Neural cell (in vitro differentiated cells): ENCODE measurements at regions not wholly inside any gene's neighbourhood (a gene's known extent, or its start where the extent isn't known, plus 50 kb on each side); places are given as distances from the start of the nearest gene placed in this dataset.

Experiments used
- H2AFZ ChIP-seq: fragments of 200-600, 300-800 bp; sonication (generic), shearing (Covaris generic); 2 replicates; pipeline ENCODE4 v1.6.0; 2014; ENCODE audit warnings: low read depth, mild to moderate bottlenecking, antibody characterized with exemption, low read length, moderate library complexity
- H3F3A ChIP-seq: fragments of 200-600 bp; shearing (Covaris generic); 2 replicates; pipeline ENCODE4 v1.6.1; 2016; ENCODE audit warnings: mild to moderate bottlenecking, moderate library complexity, mixed read lengths, antibody characterized with exemption, low read length; ENCODE audit not compliant: insufficient read depth, poor library complexity, severe bottlenecking
- H3K27ac ChIP-seq: fragments of 200-600, 300-800 bp; sonication (generic), shearing (Covaris generic); 2 replicates; pipeline ENCODE4 v1.5.1; 2014; ENCODE audit warnings: mild to moderate bottlenecking, low read length, moderate library complexity
- H3K27me3 ChIP-seq: fragments of 300-800, 200-600 bp; sonication (generic), shearing (Covaris generic); 2 replicates; pipeline ENCODE4 v1.6.0; 2014; ENCODE audit warnings: mild to moderate bottlenecking, low read depth, low read length, moderate library complexity; ENCODE audit not compliant: insufficient read depth
- H3K36me3 ChIP-seq: fragments of 300-800, 200-600 bp; sonication (generic), shearing (Covaris generic); 2 replicates; pipeline ENCODE4 v1.5.1; 2014; ENCODE audit warnings: mild to moderate bottlenecking, antibody characterized with exemption, low read length, moderate library complexity; ENCODE audit not compliant: insufficient read depth
- H3K4me2 ChIP-seq: fragments of 300-800, 200-600 bp; sonication (generic), shearing (Covaris generic); 2 replicates; pipeline ENCODE4 v1.6.0; 2014; ENCODE audit warnings: mild to moderate bottlenecking, low read length
- H3K4me3 ChIP-seq: fragments of 300-800, 200-600 bp; sonication (generic), shearing (Covaris generic); 2 replicates; pipeline ENCODE4 v1.5.1; 2014; ENCODE audit warnings: mild to moderate bottlenecking, low read length, moderate library complexity
- H3K79me2 ChIP-seq: fragments of 200-600 bp; shearing (Covaris generic); replicated peaks from 2 replicates; pipeline ENCODE4 v1.6.0; 2014; ENCODE audit warnings: mild to moderate bottlenecking, low read length, moderate library complexity; ENCODE audit not compliant: insufficient read depth
- H3K9ac ChIP-seq: fragments of 300-800, 200-600 bp; sonication (generic), shearing (Covaris generic); 2 replicates; pipeline ENCODE4 v1.6.1; 2016; ENCODE audit warnings: mild to moderate bottlenecking, low read length, mixed read lengths
- H3K9me2 ChIP-seq: fragments of 200-600 bp; shearing (Covaris generic); 2 replicates; pipeline ENCODE4 v1.6.1; 2016; ENCODE audit warnings: mild to moderate bottlenecking, low read length, mixed read lengths; ENCODE audit not compliant: insufficient read depth
- H3K9me3 ChIP-seq: fragments of 200-600, 300-800 bp; sonication (generic), shearing (Covaris generic); 2 replicates; pipeline ENCODE4 v1.6.1; 2016; ENCODE audit warnings: mild to moderate bottlenecking, mixed run types, low read length, moderate library complexity, mixed read lengths
- H4K20me1 ChIP-seq: fragments of 200-600 bp; shearing (Covaris generic); 2 replicates; pipeline ENCODE4 v1.6.1; 2016; ENCODE audit warnings: mild to moderate bottlenecking, mixed run types; ENCODE audit not compliant: insufficient read depth
- CTCF ChIP-seq: fragments of 450-650 bp; IDR thresholded peaks from 2 replicates; pipeline ENCODE4 v1.5.1; 2014; ENCODE audit warnings: antibody characterized with exemption, mild to moderate bottlenecking, moderate library complexity; ENCODE audit not compliant: poor library complexity, severe bottlenecking
- EP300 ChIP-seq: fragments of 450-650 bp; conservative IDR thresholded peaks from 2 replicates; pipeline ENCODE4 v1.6.1; 2014; ENCODE audit warnings: antibody characterized with exemption, mild to moderate bottlenecking, moderate library complexity; ENCODE audit not compliant: poor library complexity, severe bottlenecking
- EZH2 ChIP-seq: fragments of 200-600, 300-800 bp; shearing (Covaris generic), sonication (generic); IDR thresholded peaks from 2 replicates; pipeline ENCODE4 v1.6.1; 2014; ENCODE audit warnings: antibody characterized with exemption, low read length, borderline replicate concordance, mild to moderate bottlenecking; ENCODE audit not compliant: insufficient read depth, poor library complexity, severe bottlenecking
- MXI1 ChIP-seq: fragments of 450-650 bp; conservative IDR thresholded peaks from 2 replicates; pipeline ENCODE4 v1.6.1; 2014; ENCODE audit warnings: antibody characterized with exemption, mild to moderate bottlenecking; ENCODE audit not compliant: poor library complexity, severe bottlenecking
- POLR2AphosphoS5 ChIP-seq: IDR thresholded peaks from 2 replicates; pipeline ENCODE4 v1.6.1; 2012
- RAD21 ChIP-seq: fragments of 450-650 bp; conservative IDR thresholded peaks from 2 replicates; pipeline ENCODE4 v1.6.1; 2014; ENCODE audit warnings: antibody characterized with exemption, mild to moderate bottlenecking, moderate library complexity
- REST ChIP-seq: IDR thresholded peaks from 2 replicates; pipeline ENCODE4 v1.6.1; 2012; ENCODE audit warnings: borderline replicate concordance
- SMC3 ChIP-seq: fragments of 450-650 bp; conservative IDR thresholded peaks from 2 replicates; pipeline ENCODE4 v1.6.1; 2014; ENCODE audit warnings: antibody characterized with exemption, mild to moderate bottlenecking, moderate library complexity; ENCODE audit not compliant: poor library complexity
- TAF1 ChIP-seq: IDR thresholded peaks from 2 replicates; pipeline ENCODE4 v1.6.1; 2012; ENCODE audit warnings: low read depth

- Histone ChIP-seq H3K4me2 (no peak overlapping the region), H4K20me1 (no peaks in the 10 kb centered on the region), H3K9me3 (no peaks in the 10 kb centered on the region), H3K27me3 (no peaks in the 10 kb centered on the region), H3K9ac (no peak overlapping the region), H2AFZ (no peak overlapping the region), H3K9me2 (no peaks in the 10 kb centered on the region), H3K36me3 (no peaks in the 10 kb centered on the region), H3K27ac (no peak overlapping the region), H3K79me2 (no peaks in the 10 kb centered on the region), H3F3A (no peaks in the 10 kb centered on the region), H3K4me3 (no peak overlapping the region)
- TF ChIP-seq POLR2AphosphoS5 = no peak
- no peak for TF ChIP-seq REST
- no peak for TF ChIP-seq RAD21
- no peak for TF ChIP-seq CTCF
- TF ChIP-seq SMC3 = no peak
Measured at GRCh38 chr10:46226900-46227558, 59.8 kb upstream of the ANTXRL start.

GRCh38 chr10:46227571-46227935 is 59.2 kb upstream of the ANTXRL start:
- Histone ChIP-seq H2AFZ (no peak overlapping the region), H3K4me3 (no peak overlapping the region), H3K9ac (no peak overlapping the region), H3K36me3 (no peaks in the 10 kb centered on the region), H3K9me3 (no peaks in the 10 kb centered on the region), H3K27me3 (no peaks in the 10 kb centered on the region), H3K9me2 (no peaks in the 10 kb centered on the region), H3K79me2 (no peaks in the 10 kb centered on the region), H4K20me1 (no peaks in the 10 kb centered on the region), H3F3A (no peaks in the 10 kb centered on the region), H3K27ac (no peak overlapping the region), H3K4me2 (no peak overlapping the region)
- no peak for TF ChIP-seq SMC3
- TF ChIP-seq MXI1 = no peak
- TF ChIP-seq CTCF = no peak
- no peak for TF ChIP-seq REST
- no peak for TF ChIP-seq TAF1
- TF ChIP-seq EZH2 = no peak
- TF ChIP-seq POLR2AphosphoS5 = no peak
- TF ChIP-seq RAD21 = no peak
- no peak for TF ChIP-seq EP300
